A549 (cell line): ENCODE measurements at regions not wholly inside any gene's neighbourhood (a gene's known extent, or its start where the extent isn't known, plus 50 kb on each side); places are given as distances from the start of the nearest gene placed in this dataset.

Source experiments
- CTCF ChIP-seq: fragments of >200 bp; sonication (Bioruptor Twin); formaldehyde crosslinking; IDR thresholded peaks from 3 replicates; pipeline ENCODE4 v1.5.1; 2016
- RAD21 ChIP-seq, 2 experiments: fragments of >200 bp in 1 of 2; sonication (Bioruptor Twin) in 1 of 2; formaldehyde crosslinking in 1 of 2; IDR thresholded peaks in 1 of 2; conservative IDR thresholded peaks in 1 of 2; 2 replicates in 1 of 2; 3 replicates in 1 of 2; pipeline ENCODE4 v1.6.1; 2012 to 2018; ENCODE audit warnings: inconsistent platforms in 1 of 2
- RCOR1 ChIP-seq: fragments of 150-350 bp; IDR thresholded peaks from 2 replicates; pipeline ENCODE4 v1.6.1; 2014; ENCODE audit warnings: antibody characterized with exemption, low read length, low read depth
- ZFP36 ChIP-seq: fragments of 450-650 bp; IDR thresholded peaks from 2 replicates; pipeline ENCODE4 v1.6.1; 2014; ENCODE audit warnings: borderline replicate concordance; ENCODE audit not compliant: partially characterized antibody

GRCh38 chr10:122779924-122780323, 65.7 kb downstream of the CUZD1 start:
- TF ChIP-seq ZFP36 (no peak), RAD21 (conservative IDR thresholded peaks at IDR 0.05 in 1 of 2, IDR thresholded peaks at IDR 0.05 in 1 of 2) (no peak), RCOR1 (no peak), CTCF (no peak)
